ENCODE measurements at regions not wholly inside any gene's neighbourhood (a gene's known extent, or its start where the extent isn't known, plus 50 kb on each side); places are given as distances from the start of the nearest gene placed in this dataset.
A peak's percentile ranks its signal among the peaks of the same experiment; 100 is the strongest.
"Not testable (repeated sequence)": the region's sequence is repeated elsewhere in the genome, so short reads cannot be mapped to it uniquely, and the experiment has no call there.

GRCh38 chr2:90266888-90267287 lies 1575.4 kb downstream of the RPIA start:
- H3K4me1 Mint-ChIP-seq; DNase-seq; H3K27ac ChIP-seq (ENCODE audit: low read depth, low read length); H3K4me3 ChIP-seq (ENCODE audit: low read length in 2 of 2); H3K4me3 Mint-ChIP-seq; POLR2A ChIA-PET (ENCODE audit: partially characterized antibody); H3K4me1 ChIP-seq (ENCODE audit: insufficient read depth, low read length); H3K27me3 ChIP-seq (ENCODE audit: insufficient read depth, low read length); CTCF ChIA-PET (ENCODE audit: partially characterized antibody); H3K27me3 Mint-ChIP-seq; H3K27ac Mint-ChIP-seq; H3K9me3 Mint-ChIP-seq; H3K36me3 ChIP-seq (ENCODE audit: insufficient read depth, low read length); H3K36me3 Mint-ChIP-seq; H3K9me3 ChIP-seq (ENCODE audit: control insufficient read depth in 1 of 2, low read length in 2 of 2); intact Hi-C loops (cut with micrococcal nuclease): not testable (repeated sequence)

GRCh38 chr2:90287751-90288150 lies 1596.3 kb downstream of the RPIA start:
- H3K4me3 ChIP-seq (ENCODE audit: low read length in 2 of 2); H3K27ac ChIP-seq (ENCODE audit: low read depth, low read length); H3K27me3 ChIP-seq (ENCODE audit: insufficient read depth, low read length); DNase-seq; H3K4me1 ChIP-seq (ENCODE audit: insufficient read depth, low read length); H3K9me3 ChIP-seq (ENCODE audit: control insufficient read depth in 1 of 2, low read length in 2 of 2); H3K9me3 Mint-ChIP-seq; CTCF ChIA-PET (ENCODE audit: partially characterized antibody); H3K4me1 Mint-ChIP-seq; H3K27me3 Mint-ChIP-seq; H3K36me3 ChIP-seq (ENCODE audit: insufficient read depth, low read length); H3K27ac Mint-ChIP-seq; H3K36me3 Mint-ChIP-seq; intact Hi-C loops (cut with micrococcal nuclease); H3K4me3 Mint-ChIP-seq; POLR2A ChIA-PET (ENCODE audit: partially characterized antibody): not testable (repeated sequence)

- H3K4me1 Mint-ChIP-seq; H3K9me3 ChIP-seq (ENCODE audit: control insufficient read depth in 1 of 2, low read length in 2 of 2); H3K4me3 Mint-ChIP-seq; H3K36me3 Mint-ChIP-seq; POLR2A ChIA-PET (ENCODE audit: partially characterized antibody); H3K9me3 Mint-ChIP-seq; H3K27me3 Mint-ChIP-seq; CTCF ChIA-PET (ENCODE audit: partially characterized antibody); H3K4me1 ChIP-seq (ENCODE audit: insufficient read depth, low read length); intact Hi-C loops (cut with micrococcal nuclease); H3K4me3 ChIP-seq (ENCODE audit: low read length in 2 of 2); H3K27me3 ChIP-seq (ENCODE audit: insufficient read depth, low read length); H3K36me3 ChIP-seq (ENCODE audit: insufficient read depth, low read length); H3K27ac ChIP-seq (ENCODE audit: low read depth, low read length); H3K27ac Mint-ChIP-seq: not testable (repeated sequence)
- peak in 1 of 5 donors; percentile 35 for DNase-seq
Observed at GRCh38 chr2:90288396-90288795, 1596.9 kb downstream of the RPIA start.

- H3K27me3 Mint-ChIP-seq; H3K4me1 ChIP-seq (ENCODE audit: insufficient read depth, low read length); H3K9me3 Mint-ChIP-seq; CTCF ChIA-PET (ENCODE audit: partially characterized antibody); H3K27ac ChIP-seq (ENCODE audit: low read depth, low read length); H3K36me3 Mint-ChIP-seq; POLR2A ChIA-PET (ENCODE audit: partially characterized antibody); H3K36me3 ChIP-seq (ENCODE audit: insufficient read depth, low read length); intact Hi-C loops (cut with micrococcal nuclease); H3K27ac Mint-ChIP-seq; H3K9me3 ChIP-seq (ENCODE audit: control insufficient read depth in 1 of 2, low read length in 2 of 2); H3K27me3 ChIP-seq (ENCODE audit: insufficient read depth, low read length); H3K4me1 Mint-ChIP-seq; H3K4me3 Mint-ChIP-seq; H3K4me3 ChIP-seq (ENCODE audit: low read length in 2 of 2): not testable (repeated sequence)
- DNase-seq = peak in 1 of 5 donors; percentile 17
Observed at GRCh38 chr2:90289291-90289980, 1598.0 kb downstream of the RPIA start.

GRCh38 chr2:90290701-90291100 lies 1599.2 kb downstream of the RPIA start:
- H3K4me1 ChIP-seq (ENCODE audit: insufficient read depth, low read length); intact Hi-C loops (cut with micrococcal nuclease); CTCF ChIA-PET (ENCODE audit: partially characterized antibody); H3K27me3 ChIP-seq (ENCODE audit: insufficient read depth, low read length); POLR2A ChIA-PET (ENCODE audit: partially characterized antibody); H3K27ac Mint-ChIP-seq; H3K36me3 ChIP-seq (ENCODE audit: insufficient read depth, low read length); H3K9me3 Mint-ChIP-seq; H3K9me3 ChIP-seq (ENCODE audit: control insufficient read depth in 1 of 2, low read length in 2 of 2); H3K27me3 Mint-ChIP-seq; H3K36me3 Mint-ChIP-seq; H3K4me3 Mint-ChIP-seq; H3K4me1 Mint-ChIP-seq; H3K4me3 ChIP-seq (ENCODE audit: low read length in 2 of 2); H3K27ac ChIP-seq (ENCODE audit: low read depth, low read length): not testable (repeated sequence)
- peak in 1 of 5 donors; percentile 24 for DNase-seq

- DNase-seq = peak in 1 of 5 donors; percentile 49
- H3K4me3 Mint-ChIP-seq; H3K4me3 ChIP-seq (ENCODE audit: low read length in 2 of 2); H3K27ac ChIP-seq (ENCODE audit: low read depth, low read length); H3K27me3 ChIP-seq (ENCODE audit: insufficient read depth, low read length); H3K9me3 Mint-ChIP-seq; H3K9me3 ChIP-seq (ENCODE audit: control insufficient read depth in 1 of 2, low read length in 2 of 2); H3K27me3 Mint-ChIP-seq; H3K4me1 ChIP-seq (ENCODE audit: insufficient read depth, low read length); H3K4me1 Mint-ChIP-seq; intact Hi-C loops (cut with micrococcal nuclease); POLR2A ChIA-PET (ENCODE audit: partially characterized antibody); CTCF ChIA-PET (ENCODE audit: partially characterized antibody); H3K36me3 Mint-ChIP-seq; H3K27ac Mint-ChIP-seq; H3K36me3 ChIP-seq (ENCODE audit: insufficient read depth, low read length): not testable (repeated sequence)
Observed at GRCh38 chr2:90291168-90291883, 1599.9 kb downstream of the RPIA start.

- H3K27me3 ChIP-seq (ENCODE audit: insufficient read depth, low read length); H3K27me3 Mint-ChIP-seq; H3K4me1 ChIP-seq (ENCODE audit: insufficient read depth, low read length); H3K36me3 Mint-ChIP-seq; H3K27ac Mint-ChIP-seq; H3K9me3 ChIP-seq (ENCODE audit: control insufficient read depth in 1 of 2, low read length in 2 of 2); CTCF ChIA-PET (ENCODE audit: partially characterized antibody); POLR2A ChIA-PET (ENCODE audit: partially characterized antibody); intact Hi-C loops (cut with micrococcal nuclease); H3K4me3 Mint-ChIP-seq; H3K4me1 Mint-ChIP-seq; H3K36me3 ChIP-seq (ENCODE audit: insufficient read depth, low read length); H3K4me3 ChIP-seq (ENCODE audit: low read length in 2 of 2); H3K27ac ChIP-seq (ENCODE audit: low read depth, low read length): not testable (repeated sequence)
- peaks cover 0 to 12% (median 0%) of the 10 kb centered on the region in 8 donors for H3K9me3 Mint-ChIP-seq
- DNase-seq = peak in 1 of 5 donors; percentile 27
Observed at GRCh38 chr2:90291934-90292333, 1600.5 kb downstream of the RPIA start.

GRCh38 chr2:90292451-90292850 lies 1601.0 kb downstream of the RPIA start:
- H3K9me3 ChIP-seq (ENCODE audit: control insufficient read depth in 1 of 2, low read length in 2 of 2); H3K36me3 Mint-ChIP-seq; H3K4me1 ChIP-seq (ENCODE audit: insufficient read depth, low read length); H3K4me1 Mint-ChIP-seq; H3K4me3 ChIP-seq (ENCODE audit: low read length in 2 of 2); H3K27ac Mint-ChIP-seq; POLR2A ChIA-PET (ENCODE audit: partially characterized antibody); H3K4me3 Mint-ChIP-seq; H3K27me3 ChIP-seq (ENCODE audit: insufficient read depth, low read length); H3K36me3 ChIP-seq (ENCODE audit: insufficient read depth, low read length); H3K27me3 Mint-ChIP-seq; H3K27ac ChIP-seq (ENCODE audit: low read depth, low read length); CTCF ChIA-PET (ENCODE audit: partially characterized antibody); intact Hi-C loops (cut with micrococcal nuclease): not testable (repeated sequence)
- peaks cover 0 to 12% (median 0%) of the 10 kb centered on the region in 8 donors for H3K9me3 Mint-ChIP-seq
- DNase-seq = peak in 1 of 5 donors; percentile 28

Data from CD4-positive, alpha-beta memory T cell (primary cell).